Endothelial cell (in vitro differentiated cells): ENCODE measurements at regions not wholly inside any gene's neighbourhood (a gene's known extent, or its start where the extent isn't known, plus 50 kb on each side); places are given as distances from the start of the nearest gene placed in this dataset.

Experiments
- DNase-seq: peaks from one replicate; pipeline ENCODE4 v3.0.0; 2021; ENCODE audit warnings: low spot score
- H3K27ac Mint-ChIP-seq: one replicate; pipeline ENCODE4 v1.8.0; 2021; ENCODE audit warnings: mixed read lengths, inconsistent platforms; ENCODE audit not compliant: unreplicated experiment
- H3K27me3 Mint-ChIP-seq: one replicate; pipeline ENCODE4 v1.8.0; 2021; ENCODE audit warnings: mild to moderate bottlenecking, moderate library complexity, mixed read lengths, inconsistent platforms; ENCODE audit not compliant: unreplicated experiment
- H3K36me3 Mint-ChIP-seq: one replicate; pipeline ENCODE4 v1.8.0; 2021; ENCODE audit warnings: mild to moderate bottlenecking, low read depth, mixed read lengths, inconsistent platforms; ENCODE audit not compliant: unreplicated experiment
- H3K4me1 Mint-ChIP-seq: one replicate; pipeline ENCODE4 v1.8.0; 2021; ENCODE audit warnings: mild to moderate bottlenecking, mixed read lengths, inconsistent platforms; ENCODE audit not compliant: unreplicated experiment
- H3K4me3 Mint-ChIP-seq: one replicate; pipeline ENCODE4 v1.8.0; 2021; ENCODE audit warnings: mild to moderate bottlenecking, mixed read lengths, inconsistent platforms; ENCODE audit not compliant: unreplicated experiment
- H3K9me3 Mint-ChIP-seq: one replicate; pipeline ENCODE4 v1.8.0; 2021; ENCODE audit warnings: mixed read lengths, inconsistent platforms; ENCODE audit not compliant: unreplicated experiment
- TF ChIP-seq, protein P1 (sequence below): fragments of 200-600 bp; sonication (generic); IDR thresholded peaks from one replicate; pipeline ENCODE4 v1.5.0; 2021; ENCODE audit warnings: antibody characterized with exemption; ENCODE audit not compliant: unreplicated experiment

DNA sequence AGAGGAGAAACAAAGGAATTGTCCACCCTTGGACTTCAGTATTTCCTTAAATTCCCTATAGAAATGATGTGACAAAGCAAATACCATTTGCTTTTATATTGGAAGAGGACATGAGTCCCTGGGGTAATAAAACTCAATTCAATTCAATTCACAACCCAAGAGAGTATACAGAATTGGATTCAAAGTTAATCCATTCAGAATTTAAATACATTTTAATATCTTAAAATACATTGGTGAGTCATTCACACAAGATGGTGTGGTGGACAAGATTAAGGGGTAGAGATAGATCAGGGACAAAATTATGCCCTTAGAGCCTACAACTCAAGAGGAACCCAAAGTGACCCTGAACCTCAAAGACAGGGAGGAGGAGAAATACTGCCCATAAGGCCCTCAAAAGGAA lies 495.0 kb upstream of the TMPO start:
- Mint-ChIP-seq H3K4me3 (no peak overlapping the region), H3K36me3 (no peaks in the 10 kb centered on the region), H3K27me3 (no peaks in the 10 kb centered on the region), H3K27ac (no peak overlapping the region), H3K4me1 (no peaks in the 10 kb centered on the region), H3K9me3 (no peaks in the 10 kb centered on the region)
- TF ChIP-seq, protein P1, sequence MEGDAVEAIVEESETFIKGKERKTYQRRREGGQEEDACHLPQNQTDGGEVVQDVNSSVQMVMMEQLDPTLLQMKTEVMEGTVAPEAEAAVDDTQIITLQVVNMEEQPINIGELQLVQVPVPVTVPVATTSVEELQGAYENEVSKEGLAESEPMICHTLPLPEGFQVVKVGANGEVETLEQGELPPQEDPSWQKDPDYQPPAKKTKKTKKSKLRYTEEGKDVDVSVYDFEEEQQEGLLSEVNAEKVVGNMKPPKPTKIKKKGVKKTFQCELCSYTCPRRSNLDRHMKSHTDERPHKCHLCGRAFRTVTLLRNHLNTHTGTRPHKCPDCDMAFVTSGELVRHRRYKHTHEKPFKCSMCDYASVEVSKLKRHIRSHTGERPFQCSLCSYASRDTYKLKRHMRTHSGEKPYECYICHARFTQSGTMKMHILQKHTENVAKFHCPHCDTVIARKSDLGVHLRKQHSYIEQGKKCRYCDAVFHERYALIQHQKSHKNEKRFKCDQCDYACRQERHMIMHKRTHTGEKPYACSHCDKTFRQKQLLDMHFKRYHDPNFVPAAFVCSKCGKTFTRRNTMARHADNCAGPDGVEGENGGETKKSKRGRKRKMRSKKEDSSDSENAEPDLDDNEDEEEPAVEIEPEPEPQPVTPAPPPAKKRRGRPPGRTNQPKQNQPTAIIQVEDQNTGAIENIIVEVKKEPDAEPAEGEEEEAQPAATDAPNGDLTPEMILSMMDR: no peak
- no peak for DNase-seq

DNA sequence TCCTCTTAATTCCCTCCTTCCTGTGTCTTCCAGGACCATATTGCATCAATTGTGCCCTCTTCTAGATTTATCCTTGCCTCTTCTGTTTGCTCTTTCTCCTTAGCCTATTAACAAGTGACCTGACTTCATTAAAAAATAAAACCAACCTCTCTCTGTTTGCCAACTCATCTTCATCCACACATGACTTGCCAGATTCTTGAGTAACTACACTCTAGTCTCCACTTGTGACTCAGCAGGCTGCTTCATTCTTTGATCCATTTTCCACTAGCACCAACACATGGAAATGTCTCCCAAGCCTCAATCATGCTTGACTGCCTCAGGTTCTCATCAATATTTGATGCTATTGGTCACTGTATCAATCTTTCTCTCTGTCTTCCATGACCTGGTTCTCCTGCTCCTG lies 492.4 kb upstream of the TMPO start:
- Mint-ChIP-seq H3K27ac (no peak overlapping the region), H3K9me3 (no peaks in the 10 kb centered on the region), H3K4me3 (no peak overlapping the region), H3K27me3 (no peaks in the 10 kb centered on the region), H3K36me3 (no peaks in the 10 kb centered on the region), H3K4me1 (no peaks in the 10 kb centered on the region)
- TF ChIP-seq, protein P1: no peak
- no peak for DNase-seq

DNA sequence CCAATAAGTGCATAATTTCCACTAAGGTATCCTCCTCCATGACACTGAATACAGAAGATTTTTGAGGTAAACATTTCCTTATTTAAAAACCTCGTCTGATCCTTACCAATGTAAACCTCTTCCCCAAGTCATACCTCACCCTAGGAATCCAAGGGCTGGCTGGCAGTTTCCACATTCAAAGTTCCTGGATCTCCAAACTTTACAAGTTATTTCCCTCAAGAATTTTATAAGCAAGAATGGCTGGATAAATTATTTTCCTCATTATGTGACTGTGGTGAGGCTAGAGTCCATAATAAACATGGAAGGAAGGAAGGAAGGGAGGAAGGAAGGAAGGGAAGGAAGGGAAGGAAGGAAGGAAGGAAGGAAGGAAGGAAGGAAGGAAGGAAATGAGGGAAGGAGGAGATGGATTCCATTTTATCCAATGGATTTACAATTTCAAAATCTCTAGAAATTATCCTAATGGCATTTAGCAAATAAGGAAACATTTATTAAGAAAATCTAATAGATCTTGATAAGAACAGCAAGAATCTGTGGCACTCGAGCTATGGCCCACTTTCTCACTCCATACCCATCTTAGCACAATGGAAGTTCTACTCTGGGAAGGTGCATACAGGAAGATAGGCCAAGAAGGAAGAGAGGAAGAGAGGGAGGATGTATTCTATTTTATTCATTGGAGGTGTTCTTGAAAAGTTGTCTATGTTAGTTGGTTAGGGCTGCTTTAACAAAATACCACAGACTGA lies 477.8 kb upstream of the TMPO start:
- Mint-ChIP-seq H3K9me3 (no peaks in the 10 kb centered on the region), H3K4me3 (no peak overlapping the region), H3K4me1 (no peaks in the 10 kb centered on the region), H3K36me3 (no peaks in the 10 kb centered on the region), H3K27me3 (no peaks in the 10 kb centered on the region), H3K27ac (no peak overlapping the region)
- TF ChIP-seq, protein P1: no peak
- no peak for DNase-seq

DNA sequence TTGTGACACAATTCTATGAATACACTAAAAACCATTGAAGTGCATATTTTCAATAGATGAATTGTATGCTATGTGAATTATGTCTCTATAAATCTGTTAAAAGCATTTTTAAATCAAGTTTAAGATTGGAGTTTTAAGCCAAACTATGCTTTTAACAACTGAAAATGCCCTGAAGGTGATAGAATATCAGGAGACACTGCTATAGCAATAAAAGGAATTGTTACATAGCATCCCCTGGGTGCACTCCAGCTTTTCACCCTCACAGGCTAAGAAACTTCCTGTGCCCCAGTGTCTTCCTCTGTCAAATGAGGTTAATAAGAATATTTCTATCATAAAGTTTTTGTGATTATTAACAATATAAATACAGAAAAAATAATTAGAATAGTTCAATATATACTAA lies 472.7 kb upstream of the TMPO start:
- H3K27me3 Mint-ChIP-seq: no peaks in the 10 kb centered on the region
- no peaks in the 10 kb centered on the region for H3K4me1 Mint-ChIP-seq
- TF ChIP-seq, protein P1: no peak
- DNase-seq: no peak
- H3K36me3 Mint-ChIP-seq: no peaks in the 10 kb centered on the region
- no peak overlapping the region for H3K4me3 Mint-ChIP-seq
- no peaks in the 10 kb centered on the region for H3K9me3 Mint-ChIP-seq
- H3K27ac Mint-ChIP-seq: no peak overlapping the region

GRCh38 chr12:98045395-98045794 lies 470.0 kb upstream of the TMPO start:
- Mint-ChIP-seq H3K4me1 (no peaks in the 10 kb centered on the region), H3K4me3 (no peak overlapping the region), H3K36me3 (no peaks in the 10 kb centered on the region), H3K27ac (no peak overlapping the region), H3K27me3 (no peaks in the 10 kb centered on the region), H3K9me3 (no peaks in the 10 kb centered on the region)
- DNase-seq: no peak
- TF ChIP-seq, protein P1: no peak
